GM12874 (cell line): ENCODE measurements at regions not wholly inside any gene's neighbourhood (a gene's known extent, or its start where the extent isn't known, plus 50 kb on each side); places are given as distances from the start of the nearest gene placed in this dataset.

ENCODE experiments used
- CTCF ChIP-seq: IDR thresholded peaks from 2 replicates; pipeline ENCODE4 v1.5.1; 2011; ENCODE audit warnings: low read depth, mild to moderate bottlenecking, control low read depth, low read length, moderate library complexity; ENCODE audit not compliant: insufficient read depth

- TF ChIP-seq CTCF, result no peak
These were observed 106.6 kb upstream of the SLC6A6 start for GRCh38 chr3:14295801-14296200.

DNA sequence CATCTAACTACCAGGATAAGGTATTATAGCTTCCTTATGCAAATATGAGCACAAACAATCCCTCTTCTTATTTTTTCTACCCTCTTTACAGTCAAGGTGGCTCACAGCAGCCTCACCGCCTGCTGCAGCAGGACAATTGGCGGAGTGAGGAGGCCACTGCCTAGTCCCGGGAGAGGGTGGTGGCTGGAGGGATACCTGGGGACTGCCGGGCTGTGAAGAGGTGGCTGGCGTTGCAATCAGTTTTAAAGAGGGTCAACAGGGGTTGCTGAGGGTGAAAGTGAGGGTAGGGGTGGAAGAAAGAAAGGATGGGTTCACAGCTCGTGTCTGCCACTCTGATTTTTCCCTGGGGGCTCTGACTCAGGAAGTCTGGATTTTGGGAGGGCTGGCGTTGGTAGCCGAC is 105.1 kb upstream of the SLC6A6 start:
- no peak for TF ChIP-seq CTCF

DNA sequence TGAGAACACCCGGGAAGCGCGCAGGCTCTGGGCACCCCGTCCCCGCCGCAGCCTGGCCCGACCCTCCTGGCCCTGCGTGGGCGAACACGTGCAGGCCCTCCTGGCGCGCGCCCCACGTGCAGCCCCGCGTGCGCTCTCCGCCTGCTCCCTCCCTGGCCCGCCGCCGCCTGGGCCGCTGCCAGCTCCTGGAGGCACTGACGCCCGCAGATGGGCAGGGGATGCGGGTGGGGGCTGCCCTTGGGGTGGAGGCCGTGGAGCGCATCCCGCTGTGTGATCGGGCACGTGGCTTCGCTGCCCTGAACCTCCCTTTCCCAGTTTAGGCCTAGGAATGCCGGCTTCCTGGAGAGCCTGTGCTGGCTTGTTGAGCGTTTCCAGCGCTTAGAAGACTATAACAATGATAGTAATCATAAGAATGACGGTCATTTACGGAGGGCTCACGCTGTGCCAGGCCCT is 104.6 kb upstream of the SLC6A6 start:
- no peak for TF ChIP-seq CTCF

- TF ChIP-seq CTCF, result no peak
These were observed 104.0 kb upstream of the SLC6A6 start for GRCh38 chr3:14298442-14298841.

GRCh38 chr3:14298991-14299555 is 103.3 kb upstream of the SLC6A6 start:
- no peak for TF ChIP-seq CTCF

GRCh38 chr3:14299767-14300166 is 102.6 kb upstream of the SLC6A6 start:
- TF ChIP-seq CTCF, result no peak

- no peak for TF ChIP-seq CTCF
These were observed 101.5 kb upstream of the SLC6A6 start for GRCh38 chr3:14300721-14301399.
